HG03457 (cell line): ENCODE measurements at regions not wholly inside any gene's neighbourhood (a gene's known extent, or its start where the extent isn't known, plus 50 kb on each side); places are given as distances from the start of the nearest gene placed in this dataset.

Source experiments
- ATAC-seq: cut with Tn5 transposase; IDR thresholded peaks from one replicate; pipeline ENCODE4 v1.9.1; 2021; ENCODE audit warnings: moderate number of reproducible peaks; ENCODE audit not compliant: unreplicated experiment

GRCh38 chr10:4453950-4454349 is 372.1 kb upstream of the AKR1E2 start:
- no peak for ATAC-seq

- no peak for ATAC-seq
Observed at GRCh38 chr10:4453276-4453675, 372.7 kb upstream of the AKR1E2 start.

- no peak for ATAC-seq
Observed at GRCh38 chr10:4450981-4451908, 374.8 kb upstream of the AKR1E2 start.

- ATAC-seq: no peak
Observed at GRCh38 chr10:4450169-4450568, 375.8 kb upstream of the AKR1E2 start.

GRCh38 chr10:4448030-4448429 is 378.0 kb upstream of the AKR1E2 start:
- ATAC-seq: no peak

GRCh38 chr10:4443419-4443818 is 382.6 kb upstream of the AKR1E2 start:
- no peak for ATAC-seq

- no peak for ATAC-seq
Observed at GRCh38 chr10:4442296-4442695, 383.7 kb upstream of the AKR1E2 start.

GRCh38 chr10:4440260-4440659 is 385.7 kb upstream of the AKR1E2 start:
- no peak for ATAC-seq

- no peak for ATAC-seq
Observed at GRCh38 chr10:4437791-4438190, 388.2 kb upstream of the AKR1E2 start.

- no peak for ATAC-seq
Observed at GRCh38 chr10:4437061-4437460, 388.9 kb upstream of the AKR1E2 start.

- ATAC-seq: no peak
Observed at GRCh38 chr10:4436103-4436502, 389.9 kb upstream of the AKR1E2 start.

- ATAC-seq: no peak
Observed at GRCh38 chr10:4434516-4435071, 391.4 kb upstream of the AKR1E2 start.

- ATAC-seq: no peak
Observed at GRCh38 chr10:4434105-4434504, 391.9 kb upstream of the AKR1E2 start.

- ATAC-seq: no peak
Observed at GRCh38 chr10:4431114-4431863, 394.7 kb upstream of the AKR1E2 start.

GRCh38 chr10:4429571-4429970 is 396.4 kb upstream of the AKR1E2 start:
- ATAC-seq: no peak

GRCh38 chr10:4427532-4427931 is 398.5 kb upstream of the AKR1E2 start:
- no peak for ATAC-seq

GRCh38 chr10:4426866-4427265 is 399.1 kb upstream of the AKR1E2 start:
- ATAC-seq: no peak

GRCh38 chr10:4409319-4409718 is 416.7 kb upstream of the AKR1E2 start:
- no peak for ATAC-seq

- ATAC-seq: no peak
Observed at GRCh38 chr10:4407783-4408182, 418.2 kb upstream of the AKR1E2 start.

- no peak for ATAC-seq
Observed at GRCh38 chr10:4405828-4406227, 420.2 kb upstream of the AKR1E2 start.

- no peak for ATAC-seq
Observed at GRCh38 chr10:4403638-4404252, 422.3 kb upstream of the AKR1E2 start.
